ENCODE measurements at regions not wholly inside any gene's neighbourhood (a gene's known extent, or its start where the extent isn't known, plus 50 kb on each side); places are given as distances from the start of the nearest gene placed in this dataset.

- TF ChIP-seq POLR2A (IDR thresholded peaks at IDR 0.05) (no peak), POLR2AphosphoS5 (IDR thresholded peaks at IDR 0.05) (no peak), EP300 (IDR thresholded peaks at IDR 0.05) (no peak)
- TF ChIP-seq, protein P1, sequence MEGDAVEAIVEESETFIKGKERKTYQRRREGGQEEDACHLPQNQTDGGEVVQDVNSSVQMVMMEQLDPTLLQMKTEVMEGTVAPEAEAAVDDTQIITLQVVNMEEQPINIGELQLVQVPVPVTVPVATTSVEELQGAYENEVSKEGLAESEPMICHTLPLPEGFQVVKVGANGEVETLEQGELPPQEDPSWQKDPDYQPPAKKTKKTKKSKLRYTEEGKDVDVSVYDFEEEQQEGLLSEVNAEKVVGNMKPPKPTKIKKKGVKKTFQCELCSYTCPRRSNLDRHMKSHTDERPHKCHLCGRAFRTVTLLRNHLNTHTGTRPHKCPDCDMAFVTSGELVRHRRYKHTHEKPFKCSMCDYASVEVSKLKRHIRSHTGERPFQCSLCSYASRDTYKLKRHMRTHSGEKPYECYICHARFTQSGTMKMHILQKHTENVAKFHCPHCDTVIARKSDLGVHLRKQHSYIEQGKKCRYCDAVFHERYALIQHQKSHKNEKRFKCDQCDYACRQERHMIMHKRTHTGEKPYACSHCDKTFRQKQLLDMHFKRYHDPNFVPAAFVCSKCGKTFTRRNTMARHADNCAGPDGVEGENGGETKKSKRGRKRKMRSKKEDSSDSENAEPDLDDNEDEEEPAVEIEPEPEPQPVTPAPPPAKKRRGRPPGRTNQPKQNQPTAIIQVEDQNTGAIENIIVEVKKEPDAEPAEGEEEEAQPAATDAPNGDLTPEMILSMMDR (IDR thresholded peaks at IDR 0.05) = no peak
Observed at GRCh38 chr6:170026751-170027646, 263.9 kb downstream of the DLL1 start.

Measured in gastroesophageal sphincter (tissue), 3 donors.